Epithelial cell of proximal tubule (primary cell): ENCODE measurements at regions not wholly inside any gene's neighbourhood (a gene's known extent, or its start where the extent isn't known, plus 50 kb on each side); places are given as distances from the start of the nearest gene placed in this dataset.

Experiments
- DNase-seq: peaks from one replicate; pipeline ENCODE4 v3.0.0-alpha.2; 2011; ENCODE audit warnings: low read depth
- H3K4me3 ChIP-seq: 2 replicates; pipeline ENCODE4 v1.5.1; 2011; ENCODE audit warnings: low read depth, mild to moderate bottlenecking, low read length
- CTCF ChIP-seq: conservative IDR thresholded peaks from 2 replicates; pipeline ENCODE4 v1.5.1; 2012; ENCODE audit warnings: low read depth, mild to moderate bottlenecking, low read length

- H3K4me3 ChIP-seq: no peak overlapping the region
- no peak for DNase-seq
- TF ChIP-seq CTCF: no peak
Measured at GRCh38 chr12:20272801-20273200, 95.5 kb upstream of the PDE3A start.

GRCh38 chr12:20274008-20274407 lies 94.3 kb upstream of the PDE3A start:
- DNase-seq: no peak
- H3K4me3 ChIP-seq: no peak overlapping the region
- TF ChIP-seq CTCF: no peak

GRCh38 chr12:20278276-20278675 lies 90.1 kb upstream of the PDE3A start:
- DNase-seq: no peak
- H3K4me3 ChIP-seq: no peak overlapping the region
- TF ChIP-seq CTCF: no peak

- H3K4me3 ChIP-seq: no peak overlapping the region
- TF ChIP-seq CTCF: no peak
- no peak for DNase-seq
Measured at GRCh38 chr12:20280515-20280914, 87.8 kb upstream of the PDE3A start.

- TF ChIP-seq CTCF: no peak
- H3K4me3 ChIP-seq: no peak overlapping the region
- no peak for DNase-seq
Measured at GRCh38 chr12:20282401-20282800, 85.9 kb upstream of the PDE3A start.

GRCh38 chr12:20283482-20283881 lies 84.9 kb upstream of the PDE3A start:
- H3K4me3 ChIP-seq: no peak overlapping the region
- no peak for TF ChIP-seq CTCF
- no peak for DNase-seq

GRCh38 chr12:20289520-20289919 lies 78.8 kb upstream of the PDE3A start:
- no peak overlapping the region for H3K4me3 ChIP-seq
- no peak for TF ChIP-seq CTCF
- no peak for DNase-seq
